H7 (cell line): ENCODE measurements at regions not wholly inside any gene's neighbourhood (a gene's known extent, or its start where the extent isn't known, plus 50 kb on each side); places are given as distances from the start of the nearest gene placed in this dataset.
"Not testable (repeated sequence)": the region's sequence is repeated elsewhere in the genome, so short reads cannot be mapped to it uniquely, and the experiment has no call there.

Source experiments
- DNase-seq: peaks from one replicate; pipeline ENCODE4 v3.0.0; 2012
- H3K27me3 ChIP-seq: 2 replicates; pipeline ENCODE4 v1.6.0; 2011; ENCODE audit warnings: mild to moderate bottlenecking, low read length; ENCODE audit not compliant: control insufficient read depth, insufficient read depth
- H3K36me3 ChIP-seq: replicated peaks from 2 replicates; pipeline ENCODE4 v1.5.1; 2011; ENCODE audit warnings: low read length; ENCODE audit not compliant: control insufficient read depth, insufficient read depth
- H3K4me3 ChIP-seq: 2 replicates; pipeline ENCODE4 v1.5.1; 2011; ENCODE audit warnings: low read depth, mild to moderate bottlenecking, control low read depth, low read length, moderate library complexity; ENCODE audit not compliant: insufficient read depth

- Histone ChIP-seq H3K4me3 (no peak overlapping the region), H3K36me3 (no peaks in the 10 kb centered on the region), H3K27me3 (no peaks in the 10 kb centered on the region)
- DNase-seq = no peak
Observed at GRCh38 chr10:26952094-26952493, 91.3 kb upstream of the ABI1 start.

- no peaks in the 10 kb centered on the region for H3K36me3 ChIP-seq
- H3K27me3 ChIP-seq = no peaks in the 10 kb centered on the region
- no peak overlapping the region for H3K4me3 ChIP-seq
- DNase-seq = no peak
Observed at GRCh38 chr10:26951650-26952049, 90.9 kb upstream of the ABI1 start.

- H3K4me3 ChIP-seq = no peak overlapping the region
Observed at GRCh38 chr10:26950934-26951333, 90.2 kb upstream of the ABI1 start.

GRCh38 chr10:26946102-26946811 is 85.5 kb upstream of the ABI1 start:
- Histone ChIP-seq H3K36me3 (no peaks in the 10 kb centered on the region), H3K4me3 (no peak overlapping the region), H3K27me3 (no peaks in the 10 kb centered on the region)
- DNase-seq = peak; percentile 35

More at GRCh38 chr10:26950934-26951333, 90.2 kb upstream of the ABI1 start:
- H3K27me3 ChIP-seq = no peaks in the 10 kb centered on the region
- H3K36me3 ChIP-seq = no peaks in the 10 kb centered on the region
- no peak for DNase-seq

- H3K27me3 ChIP-seq = no peaks in the 10 kb centered on the region; the same call in 1 of the 2 replicates
- DNase-seq = peak; percentile 29
- no peak overlapping the region for H3K4me3 ChIP-seq
- no peaks in the 10 kb centered on the region for H3K36me3 ChIP-seq
Observed at GRCh38 chr10:26944261-26944882, 83.6 kb upstream of the ABI1 start.

GRCh38 chr10:26939962-26940354 is 79.2 kb upstream of the ABI1 start:
- Histone ChIP-seq H3K27me3 (no peaks in the 10 kb centered on the region; the same call in 1 of the 2 replicates), H3K4me3 (no peak overlapping the region), H3K36me3 (no peaks in the 10 kb centered on the region)
- no peak for DNase-seq

- Histone ChIP-seq H3K4me3 (no peak overlapping the region), H3K36me3 (no peaks in the 10 kb centered on the region), H3K27me3 (no peaks in the 10 kb centered on the region; the same call in 1 of the 2 replicates)
- peak; percentile 19 for DNase-seq
Observed at GRCh38 chr10:26939290-26939961, 78.7 kb upstream of the ABI1 start.

GRCh38 chr10:26938578-26938977 is 77.8 kb upstream of the ABI1 start:
- H3K36me3 ChIP-seq = no peaks in the 10 kb centered on the region
- peak; percentile 51 for DNase-seq
- no peak overlapping the region for H3K4me3 ChIP-seq
- H3K27me3 ChIP-seq = no peaks in the 10 kb centered on the region; the same call in 1 of the 2 replicates

GRCh38 chr10:26937371-26937770 is 76.6 kb upstream of the ABI1 start:
- no peaks in the 10 kb centered on the region for H3K36me3 ChIP-seq
- no peak for DNase-seq
- H3K4me3 ChIP-seq = no peak overlapping the region
- no peaks in the 10 kb centered on the region; the same call in 1 of the 2 replicates for H3K27me3 ChIP-seq

- H3K27me3 ChIP-seq, H3K4me3 ChIP-seq, DNase-seq, H3K36me3 ChIP-seq: not testable (repeated sequence)
Observed at GRCh38 chr10:26934190-26934589, 73.4 kb upstream of the ABI1 start.

GRCh38 chr10:26932576-26932975 is 71.8 kb upstream of the ABI1 start:
- Histone ChIP-seq H3K27me3 (no peaks in the 10 kb centered on the region), H3K4me3 (no peak overlapping the region), H3K36me3 (no peaks in the 10 kb centered on the region)
- DNase-seq = no peak

GRCh38 chr10:26931223-26931622 is 70.5 kb upstream of the ABI1 start:
- peak; percentile 90 for DNase-seq
- no peaks in the 10 kb centered on the region for H3K27me3 ChIP-seq
- H3K4me3 ChIP-seq = peak overlapping the region; percentile 20
- H3K36me3 ChIP-seq = no peaks in the 10 kb centered on the region

- DNase-seq, H3K27me3 ChIP-seq, H3K4me3 ChIP-seq, H3K36me3 ChIP-seq: not testable (repeated sequence)
Observed at GRCh38 chr10:26922824-26923223, 62.1 kb upstream of the ABI1 start.

- H3K4me3 ChIP-seq, DNase-seq, H3K36me3 ChIP-seq, H3K27me3 ChIP-seq: not testable (repeated sequence)
Observed at GRCh38 chr10:26919156-26919860, 58.5 kb upstream of the ABI1 start.
